Suprapubic skin (tissue), 4 donors: ENCODE measurements at regions not wholly inside any gene's neighbourhood (a gene's known extent, or its start where the extent isn't known, plus 50 kb on each side); places are given as distances from the start of the nearest gene placed in this dataset.

Experiments used
- DNase-seq, 2 donors: peaks; one replicate each; pipeline ENCODE4 v3.0.0-alpha.2; 2019; ENCODE audit warnings: low spot score in 2 of 2
- H3K27ac ChIP-seq: fragments of 200-600 bp; sonication (generic); one replicate; pipeline ENCODE4 v1.5.1; 2019
- H3K27me3 ChIP-seq: fragments of 200-600 bp; sonication (generic); one replicate; pipeline ENCODE4 v1.5.1; 2019
- H3K36me3 ChIP-seq: fragments of 200-600 bp; sonication (generic); one replicate; pipeline ENCODE4 v1.5.1; 2019
- H3K4me1 ChIP-seq: fragments of 200-600 bp; sonication (generic); one replicate; pipeline ENCODE4 v1.5.1; 2019
- H3K4me3 ChIP-seq: fragments of 200-600 bp; sonication (generic); one replicate; pipeline ENCODE4 v1.5.1; 2019; ENCODE audit warnings: mild to moderate bottlenecking
- H3K9me3 ChIP-seq: fragments of 200-600 bp; sonication (generic); one replicate; pipeline ENCODE4 v1.5.1; 2019
- CTCF ChIP-seq, 2 donors: fragments of 200-600 bp in 1 of 2; fragments of 450-650 bp in 1 of 2; sonication (generic) in 1 of 2; IDR thresholded peaks; one replicate each; pipeline ENCODE4 v1.5.1; 2016 to 2019; ENCODE audit warnings: antibody characterized with exemption in 2 of 2, mild to moderate bottlenecking in 1 of 2, moderate library complexity in 1 of 2
- EP300 ChIP-seq: sonication (generic); formaldehyde crosslinking; IDR thresholded peaks from one replicate; pipeline ENCODE4 v1.6.1; 2017; ENCODE audit warnings: antibody characterized with exemption
- POLR2A ChIP-seq, 2 donors: fragments of 450-650 bp; IDR thresholded peaks; one replicate each; pipeline ENCODE4 v1.6.1; 2017; ENCODE audit warnings: antibody characterized with exemption in 2 of 2, mild to moderate bottlenecking in 2 of 2, moderate library complexity in 2 of 2
- POLR2AphosphoS5 ChIP-seq, 3 donors: sonication (generic); formaldehyde crosslinking; IDR thresholded peaks; one replicate each; pipeline ENCODE4 v1.6.1; 2017; ENCODE audit warnings: antibody characterized with exemption in 3 of 3
- WGBS: methylation state at CpG from one replicate; pipeline ENCODE4 v1.1.5; 2018; 5-methylcytosine and 5-hydroxymethylcytosine counted together

GRCh38 chr1:5297180-5297885 is 642.9 kb downstream of the AJAP1 start:
- Histone ChIP-seq H3K9me3 (no peaks in the 10 kb centered on the region), H3K36me3 (no peaks in the 10 kb centered on the region), H3K27me3 (peaks cover 44% of the 10 kb centered on the region), H3K4me3 (no peak overlapping the region), H3K4me1 (peaks cover 7% of the 10 kb centered on the region), H3K27ac (no peak overlapping the region)
- no peak for DNase-seq
- TF ChIP-seq POLR2AphosphoS5 (IDR thresholded peaks at IDR 0.05) (no peak), CTCF (IDR thresholded peaks at IDR 0.05) (no peak), POLR2A (IDR thresholded peaks at IDR 0.05) (no peak), EP300 (no peak)
- WGBS: 18% methylated on average over 9 of the region's 9 CpGs

DNA sequence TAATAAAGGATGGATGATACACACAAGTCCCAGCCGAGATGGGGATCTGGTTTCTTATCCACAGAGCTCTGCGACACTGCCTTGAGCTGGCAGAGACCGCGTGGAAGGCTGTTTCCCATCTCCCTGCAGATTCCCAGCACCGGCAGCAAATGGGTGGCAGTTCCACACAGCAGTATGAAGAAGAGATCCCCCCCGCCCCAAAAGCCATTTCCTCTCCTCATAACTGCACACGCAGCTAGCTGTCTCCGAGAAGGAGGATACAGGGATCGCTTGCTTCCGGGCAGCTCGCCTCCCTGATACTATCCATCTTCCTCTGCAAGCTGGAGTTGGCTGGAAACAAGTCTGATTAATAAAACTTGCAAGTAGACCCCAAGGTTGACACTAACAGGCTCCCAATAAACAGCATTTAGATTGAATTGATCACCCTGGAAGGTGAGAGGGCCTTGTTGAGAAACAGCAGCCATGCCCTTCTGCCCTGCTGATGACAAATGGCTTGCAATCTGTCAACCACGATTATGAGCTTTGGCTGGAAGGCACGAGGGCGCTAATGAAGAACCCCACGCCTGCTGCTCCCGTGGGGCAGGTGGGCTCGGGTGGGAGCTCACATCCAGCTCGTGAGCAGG is 642.3 kb downstream of the AJAP1 start:
- TF ChIP-seq POLR2A (IDR thresholded peaks at IDR 0.05): no peak
- no peak for TF ChIP-seq CTCF (IDR thresholded peaks at IDR 0.05)
- TF ChIP-seq POLR2AphosphoS5 (IDR thresholded peaks at IDR 0.05): no peak
- TF ChIP-seq EP300: no peak
- Histone ChIP-seq H3K4me1 (peaks cover 7% of the 10 kb centered on the region), H3K27me3 (peaks cover 48% of the 10 kb centered on the region), H3K27ac (no peak overlapping the region), H3K9me3 (no peaks in the 10 kb centered on the region), H3K36me3 (no peaks in the 10 kb centered on the region), H3K4me3 (no peak overlapping the region)
- no peak for DNase-seq
- 50% methylated on average over 18 of the region's 18 CpGs for whole genome bisulfite sequencing

DNA sequence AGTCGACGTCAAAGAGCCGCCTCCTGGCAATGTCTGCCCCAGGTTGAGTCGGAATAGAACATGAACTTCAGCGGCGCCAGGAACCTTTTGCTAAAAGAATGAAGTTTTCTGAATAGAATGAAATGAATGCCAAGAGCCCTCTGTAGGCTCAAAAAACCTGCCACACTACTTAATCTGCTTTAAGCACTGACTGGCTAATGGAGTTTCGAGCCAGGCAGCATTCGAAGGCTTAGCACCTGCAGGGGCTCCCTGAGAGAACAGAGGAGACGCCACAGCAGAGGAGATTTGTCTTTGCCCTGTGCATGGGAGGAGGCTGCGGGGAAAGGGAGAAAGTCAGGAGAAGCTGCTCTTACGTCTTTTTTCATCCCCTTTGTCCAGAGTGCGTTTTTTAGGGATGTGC is 641.7 kb downstream of the AJAP1 start:
- no peak overlapping the region for H3K27ac ChIP-seq
- no peaks in the 10 kb centered on the region for H3K36me3 ChIP-seq
- peaks cover 48% of the 10 kb centered on the region for H3K27me3 ChIP-seq
- peaks cover 7% of the 10 kb centered on the region for H3K4me1 ChIP-seq
- H3K4me3 ChIP-seq: no peak overlapping the region
- DNase-seq: no peak
- no peaks in the 10 kb centered on the region for H3K9me3 ChIP-seq
- TF ChIP-seq POLR2A (IDR thresholded peaks at IDR 0.05): no peak
- no peak for TF ChIP-seq CTCF (IDR thresholded peaks at IDR 0.05)
- no peak for TF ChIP-seq EP300
- no peak for TF ChIP-seq POLR2AphosphoS5 (IDR thresholded peaks at IDR 0.05)
- 39% methylated on average over 12 of the region's 12 CpGs for WGBS

DNA sequence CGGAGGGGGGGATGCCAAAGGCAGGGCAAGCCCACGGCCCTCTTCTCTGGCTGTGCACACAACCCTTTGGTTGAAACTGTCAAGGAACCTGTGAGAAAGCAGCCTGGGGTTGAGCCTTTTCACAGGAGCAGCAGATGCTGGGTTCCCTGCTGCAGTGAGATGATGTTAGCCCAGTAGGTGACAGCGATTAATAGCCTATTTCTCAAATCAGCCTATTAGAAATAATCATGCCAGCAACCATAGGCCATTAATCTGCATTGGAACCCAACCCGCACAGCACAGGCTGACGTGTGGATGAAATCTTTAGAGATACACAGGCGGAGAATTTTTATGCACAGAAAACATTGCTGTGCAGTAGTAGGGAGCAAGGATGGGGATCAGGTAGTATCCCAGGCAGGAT is 637.5 kb downstream of the AJAP1 start:
- Histone ChIP-seq H3K27ac (no peak overlapping the region), H3K4me1 (peaks cover 7% of the 10 kb centered on the region), H3K36me3 (no peaks in the 10 kb centered on the region), H3K27me3 (peaks cover 52% of the 10 kb centered on the region), H3K9me3 (no peaks in the 10 kb centered on the region), H3K4me3 (no peak overlapping the region)
- WGBS: 80% methylated on average over 6 of the region's 6 CpGs
- no peak for DNase-seq
- TF ChIP-seq POLR2AphosphoS5 (IDR thresholded peaks at IDR 0.05): no peak
- no peak for TF ChIP-seq CTCF (IDR thresholded peaks at IDR 0.05)
- TF ChIP-seq EP300: no peak
- TF ChIP-seq POLR2A (IDR thresholded peaks at IDR 0.05): no peak
